Ascending aorta (tissue), 2 donors: ENCODE measurements at regions not wholly inside any gene's neighbourhood (a gene's known extent, or its start where the extent isn't known, plus 50 kb on each side); places are given as distances from the start of the nearest gene placed in this dataset.

Source experiments
- DNase-seq, 2 donors: peaks; one replicate each; pipeline ENCODE4 v3.0.0-alpha.2; 2019; ENCODE audit warnings: low spot score in 2 of 2
- H3K27ac ChIP-seq, 2 donors: fragments of 200-600 bp; sonication (generic); one replicate each; pipeline ENCODE4 v1.5.1; 2016 to 2017; ENCODE audit warnings: mild to moderate bottlenecking in 1 of 2
- H3K27me3 ChIP-seq: fragments of 200-600 bp; sonication (generic); one replicate; pipeline ENCODE4 v1.5.1; 2017
- H3K36me3 ChIP-seq, 2 donors: fragments of 200-600 bp; sonication (generic); one replicate each; pipeline ENCODE4 v1.5.1; 2016
- H3K4me1 ChIP-seq, 2 donors: fragments of 200-600 bp; sonication (generic); one replicate each; pipeline ENCODE4 v1.5.1; 2016 to 2017; ENCODE audit warnings: mild to moderate bottlenecking in 1 of 2
- H3K4me3 ChIP-seq, 2 donors: fragments of 200-600 bp; sonication (generic); one replicate each; pipeline ENCODE4 v1.5.1; 2016 to 2017; ENCODE audit warnings: mild to moderate bottlenecking in 1 of 2
- H3K9me3 ChIP-seq, 2 donors: fragments of 200-600 bp; sonication (generic); one replicate each; pipeline ENCODE4 v1.5.1; 2016
- intact Hi-C: fragments of 100-400 bp; cut with DNase I; formaldehyde crosslinking; loops from one replicate; pipeline ENCODE4 v1.15.1; 2023
- TF ChIP-seq, protein P1 (sequence below), 3 experiments: fragments of 200-600 bp in 2 of 3; fragments of 450-650 bp in 1 of 3; sonication (generic) in 2 of 3; IDR thresholded peaks; one replicate each; pipeline ENCODE4 v1.5.1; 2016 to 2019; ENCODE audit warnings: antibody characterized with exemption in 3 of 3, mild to moderate bottlenecking in 1 of 3, moderate library complexity in 1 of 3

DNA sequence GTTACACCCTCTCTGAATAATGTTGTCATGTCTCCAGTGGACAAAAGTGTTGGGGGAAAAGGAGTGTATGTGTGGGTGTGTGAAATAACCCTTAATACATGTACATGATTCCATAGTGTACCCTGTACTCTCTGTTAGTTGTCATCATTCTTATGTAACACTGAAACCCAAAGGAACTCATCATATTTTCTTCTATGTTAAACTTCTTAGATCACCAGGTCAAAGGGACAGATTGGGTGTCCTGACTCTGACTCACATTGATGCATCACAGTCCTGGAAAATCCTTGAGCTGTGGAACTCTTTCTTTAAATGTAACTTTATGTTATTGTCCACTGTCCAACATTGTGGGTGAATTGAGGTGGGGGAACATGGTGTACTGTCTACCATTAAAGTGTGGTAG lies 350.5 kb downstream of the DHX35 start:
- no peaks in the 10 kb centered on the region for H3K4me1 ChIP-seq
- no peaks in the 10 kb centered on the region for H3K36me3 ChIP-seq
- no peaks in the 10 kb centered on the region for H3K9me3 ChIP-seq
- DNase-seq, result no peak
- intact Hi-C loops, result no loop called here
- no peak overlapping the region for H3K27ac ChIP-seq
- no peak overlapping the region for H3K4me3 ChIP-seq
- TF ChIP-seq, protein P1, sequence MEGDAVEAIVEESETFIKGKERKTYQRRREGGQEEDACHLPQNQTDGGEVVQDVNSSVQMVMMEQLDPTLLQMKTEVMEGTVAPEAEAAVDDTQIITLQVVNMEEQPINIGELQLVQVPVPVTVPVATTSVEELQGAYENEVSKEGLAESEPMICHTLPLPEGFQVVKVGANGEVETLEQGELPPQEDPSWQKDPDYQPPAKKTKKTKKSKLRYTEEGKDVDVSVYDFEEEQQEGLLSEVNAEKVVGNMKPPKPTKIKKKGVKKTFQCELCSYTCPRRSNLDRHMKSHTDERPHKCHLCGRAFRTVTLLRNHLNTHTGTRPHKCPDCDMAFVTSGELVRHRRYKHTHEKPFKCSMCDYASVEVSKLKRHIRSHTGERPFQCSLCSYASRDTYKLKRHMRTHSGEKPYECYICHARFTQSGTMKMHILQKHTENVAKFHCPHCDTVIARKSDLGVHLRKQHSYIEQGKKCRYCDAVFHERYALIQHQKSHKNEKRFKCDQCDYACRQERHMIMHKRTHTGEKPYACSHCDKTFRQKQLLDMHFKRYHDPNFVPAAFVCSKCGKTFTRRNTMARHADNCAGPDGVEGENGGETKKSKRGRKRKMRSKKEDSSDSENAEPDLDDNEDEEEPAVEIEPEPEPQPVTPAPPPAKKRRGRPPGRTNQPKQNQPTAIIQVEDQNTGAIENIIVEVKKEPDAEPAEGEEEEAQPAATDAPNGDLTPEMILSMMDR (IDR thresholded peaks at IDR 0.05), result no peak
- no peaks in the 10 kb centered on the region for H3K27me3 ChIP-seq

DNA sequence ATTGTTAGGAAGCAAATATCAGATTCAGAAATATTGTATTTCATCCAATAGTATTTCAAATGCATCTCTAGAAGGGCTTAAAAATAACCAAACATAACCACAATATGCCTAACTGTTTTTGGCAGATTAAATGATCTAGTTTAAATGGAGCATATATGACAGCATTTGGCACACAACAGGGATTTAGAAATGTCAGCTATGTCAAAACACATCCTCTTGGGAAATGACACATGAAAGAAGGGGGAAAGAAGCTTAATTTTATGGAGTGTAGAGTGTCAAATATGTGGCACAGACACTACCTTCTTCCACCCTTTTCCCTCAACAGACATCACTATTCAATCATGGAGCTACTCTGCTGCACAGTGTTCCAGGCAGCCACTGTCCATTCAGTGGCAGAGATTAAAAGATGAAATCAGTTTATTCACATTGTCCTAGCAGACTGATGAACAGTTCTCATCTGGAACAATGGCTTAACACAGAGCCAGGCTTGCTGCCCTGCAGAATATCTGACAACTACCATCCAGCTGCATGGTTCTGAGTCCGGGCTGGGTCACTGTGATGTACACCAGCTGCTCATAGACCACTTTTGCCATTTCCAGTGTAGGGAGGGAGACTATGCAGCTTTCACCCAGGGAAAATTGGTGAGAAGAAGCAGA lies 349.8 kb downstream of the DHX35 start:
- intact Hi-C loops, result no loop called here
- Histone ChIP-seq H3K27me3 (no peaks in the 10 kb centered on the region), H3K9me3 (no peaks in the 10 kb centered on the region), H3K27ac (no peak overlapping the region), H3K4me1 (no peaks in the 10 kb centered on the region), H3K4me3 (no peak overlapping the region), H3K36me3 (no peaks in the 10 kb centered on the region)
- TF ChIP-seq, protein P1 (IDR thresholded peaks at IDR 0.05), result no peak
- DNase-seq, result no peak

DNA sequence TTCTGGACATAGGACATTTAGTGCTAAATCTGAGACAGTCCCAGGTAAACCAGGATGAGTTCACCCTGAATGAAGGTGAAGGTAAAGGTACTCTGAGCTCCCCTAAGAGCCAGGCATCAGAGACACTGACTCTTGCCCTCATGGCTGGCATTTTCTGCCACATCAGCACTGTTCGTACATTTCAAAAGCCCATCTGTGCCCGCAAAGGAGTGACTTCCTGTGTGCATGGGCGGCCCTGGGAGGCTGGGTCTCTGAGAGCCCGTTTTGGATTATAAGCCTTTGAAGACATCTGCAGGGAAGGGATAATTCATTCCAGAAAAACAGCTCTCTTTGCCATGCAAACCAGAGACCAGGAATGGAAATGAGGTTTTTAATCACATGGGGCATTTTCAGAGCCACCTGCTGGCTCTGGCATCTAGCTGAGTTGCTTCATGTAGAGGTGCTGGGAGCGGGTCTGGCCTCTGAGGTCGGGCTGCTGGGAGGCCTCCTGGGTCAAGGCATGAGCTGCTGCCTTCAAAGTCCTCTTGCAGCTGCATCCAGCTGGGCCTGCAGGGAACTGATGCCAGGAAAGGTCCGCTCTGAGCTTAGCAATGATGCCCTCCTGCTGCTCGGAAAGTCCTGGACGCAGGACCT lies 348.3 kb downstream of the DHX35 start:
- DNase-seq, result no peak
- intact Hi-C loops, result no loop called here
- H3K27me3 ChIP-seq, result no peaks in the 10 kb centered on the region
- H3K27ac ChIP-seq, result no peak overlapping the region
- H3K4me3 ChIP-seq, result no peak overlapping the region
- H3K36me3 ChIP-seq, result no peaks in the 10 kb centered on the region
- no peaks in the 10 kb centered on the region for H3K9me3 ChIP-seq
- H3K4me1 ChIP-seq, result no peaks in the 10 kb centered on the region
- TF ChIP-seq, protein P1 (IDR thresholded peaks at IDR 0.05), result no peak

DNA sequence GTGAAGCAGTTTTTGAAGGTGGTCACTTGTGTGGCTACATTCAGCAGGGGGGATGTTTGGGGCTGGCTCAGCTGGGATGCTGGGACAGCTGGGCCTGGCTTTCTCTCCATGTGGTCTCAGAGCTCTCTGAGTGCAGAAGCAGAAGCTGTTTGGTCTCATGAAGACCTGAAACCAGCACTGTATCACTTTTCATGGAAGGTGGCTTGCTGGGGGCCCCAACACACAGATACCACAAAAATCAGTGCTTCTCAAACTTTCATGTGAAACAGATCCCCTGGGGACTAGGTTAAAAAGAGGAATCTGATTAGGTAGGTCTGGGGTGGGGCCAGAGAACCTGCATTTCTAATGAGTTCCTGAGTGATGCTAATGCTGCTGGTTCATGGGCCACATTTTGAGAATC lies 347.3 kb downstream of the DHX35 start:
- Histone ChIP-seq H3K4me1 (no peaks in the 10 kb centered on the region), H3K36me3 (no peaks in the 10 kb centered on the region), H3K27ac (no peak overlapping the region), H3K27me3 (no peaks in the 10 kb centered on the region), H3K4me3 (no peak overlapping the region), H3K9me3 (no peaks in the 10 kb centered on the region)
- no peak for DNase-seq
- intact Hi-C loops, result no loop called here
- TF ChIP-seq, protein P1 (IDR thresholded peaks at IDR 0.05), result no peak

DNA sequence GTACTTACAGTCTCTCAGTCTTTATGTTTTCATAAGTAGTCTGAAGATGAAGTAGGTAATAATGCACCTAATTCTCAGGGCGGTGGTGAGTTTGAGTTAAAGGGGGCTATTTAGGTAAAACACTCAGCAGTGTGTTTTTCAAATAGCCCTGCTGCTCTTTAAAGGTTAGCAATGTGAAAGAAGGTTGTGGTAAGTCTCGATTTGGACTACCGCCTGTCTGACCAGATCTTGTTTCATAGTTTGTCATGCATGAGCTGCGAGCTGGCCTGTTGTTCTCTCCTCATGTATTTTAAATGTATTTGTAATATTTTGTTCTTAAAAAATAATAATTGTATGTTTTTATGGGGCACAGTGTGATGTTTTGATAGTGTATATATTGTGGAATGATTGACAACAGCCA lies 340.2 kb downstream of the DHX35 start:
- TF ChIP-seq, protein P1 (IDR thresholded peaks at IDR 0.05), result no peak
- intact Hi-C loops, result no loop called here
- no peak overlapping the region for H3K27ac ChIP-seq
- no peak for DNase-seq
- no peaks in the 10 kb centered on the region for H3K4me1 ChIP-seq
- H3K4me3 ChIP-seq, result no peak overlapping the region
- H3K9me3 ChIP-seq, result no peaks in the 10 kb centered on the region
- no peaks in the 10 kb centered on the region for H3K36me3 ChIP-seq
- H3K27me3 ChIP-seq, result no peaks in the 10 kb centered on the region
